Effector memory CD4-positive, alpha-beta T cell (primary cell): ENCODE measurements at regions not wholly inside any gene's neighbourhood (a gene's known extent, or its start where the extent isn't known, plus 50 kb on each side); places are given as distances from the start of the nearest gene placed in this dataset.

ENCODE experiments used
- DNase-seq, 3 donors: peaks; one replicate each; pipeline ENCODE4 v3.0.0-alpha.2; 2020
- H3K27ac ChIP-seq: 2 replicates; pipeline ENCODE4 v1.7.0; 2013; ENCODE audit warnings: mild to moderate bottlenecking, low read length, moderate library complexity; ENCODE audit not compliant: insufficient read depth, poor library complexity, severe bottlenecking
- H3K27me3 ChIP-seq: replicated peaks from 2 replicates; pipeline ENCODE4 v1.7.0; 2013; ENCODE audit warnings: mild to moderate bottlenecking, low read length; ENCODE audit not compliant: insufficient read depth, control insufficient read depth, poor library complexity, severe bottlenecking
- H3K36me3 ChIP-seq: 2 replicates; pipeline ENCODE4 v1.7.0; 2013; ENCODE audit warnings: mild to moderate bottlenecking, low read length, moderate library complexity; ENCODE audit not compliant: control insufficient read depth, insufficient read depth
- H3K4me1 ChIP-seq: 2 replicates; pipeline ENCODE4 v1.7.0; 2013; ENCODE audit warnings: low read length, mild to moderate bottlenecking; ENCODE audit not compliant: control insufficient read depth, insufficient read depth, poor library complexity, severe bottlenecking
- H3K4me3 ChIP-seq: 2 replicates; pipeline ENCODE4 v1.7.0; 2013; ENCODE audit warnings: low read length, low read depth, mild to moderate bottlenecking; ENCODE audit not compliant: insufficient read depth, poor library complexity, severe bottlenecking
- H3K9me3 ChIP-seq: 2 replicates; pipeline ENCODE4 v1.7.0; 2013; ENCODE audit warnings: mild to moderate bottlenecking, low read length, moderate library complexity; ENCODE audit not compliant: control insufficient read depth

DNA sequence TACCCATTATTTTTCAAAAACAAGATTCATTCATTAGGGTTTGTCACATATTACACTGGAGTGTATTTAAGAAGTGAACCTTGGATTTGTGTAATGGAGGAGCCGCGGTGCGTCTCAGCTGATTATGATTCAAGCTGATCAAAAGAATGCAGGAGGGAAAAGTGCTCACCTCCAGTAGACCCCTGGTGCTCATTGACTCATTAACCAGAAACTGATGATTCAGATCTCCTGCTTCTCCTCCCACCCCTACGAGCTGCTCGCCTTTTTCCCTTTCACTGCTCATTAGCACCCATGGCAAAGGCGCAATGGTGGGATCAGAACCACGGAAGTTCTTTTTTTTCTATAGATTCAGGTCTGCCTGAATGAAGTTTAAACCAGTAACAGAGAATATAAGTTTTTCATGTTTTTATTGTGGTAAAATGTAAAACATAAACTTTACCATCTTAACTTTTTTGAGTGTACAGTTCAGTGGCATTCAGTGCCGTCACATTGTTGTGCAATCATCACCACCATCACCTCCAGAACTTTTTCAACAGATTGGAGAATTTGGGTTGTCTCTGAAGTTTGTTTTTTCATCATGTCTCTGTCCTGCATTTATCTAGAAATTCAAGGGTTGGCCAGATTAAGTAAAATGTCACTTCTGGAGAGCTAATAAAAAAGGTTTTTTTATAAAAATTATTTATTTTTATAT lies 101.6 kb downstream of the LINC00237 start:
- no peak for DNase-seq
- Histone ChIP-seq H3K4me3 (no peak overlapping the region), H3K36me3 (no peaks in the 10 kb centered on the region), H3K27ac (no peak overlapping the region), H3K27me3 (no peaks in the 10 kb centered on the region), H3K4me1 (no peaks in the 10 kb centered on the region), H3K9me3 (no peaks in the 10 kb centered on the region)

GRCh38 chr20:21003902-21004301 lies 102.3 kb downstream of the LINC00237 start:
- Histone ChIP-seq H3K27ac (no peak overlapping the region), H3K4me1 (no peaks in the 10 kb centered on the region), H3K27me3 (no peaks in the 10 kb centered on the region), H3K9me3 (no peaks in the 10 kb centered on the region), H3K36me3 (no peaks in the 10 kb centered on the region), H3K4me3 (no peak overlapping the region)
- no peak for DNase-seq

GRCh38 chr20:21002486-21002885 lies 103.7 kb downstream of the LINC00237 start:
- H3K27ac ChIP-seq, result no peak overlapping the region
- no peak for DNase-seq
- no peak overlapping the region for H3K4me3 ChIP-seq
- H3K36me3 ChIP-seq, result no peaks in the 10 kb centered on the region
- H3K4me1 ChIP-seq, result no peaks in the 10 kb centered on the region
- no peaks in the 10 kb centered on the region for H3K9me3 ChIP-seq
- no peaks in the 10 kb centered on the region for H3K27me3 ChIP-seq

DNA sequence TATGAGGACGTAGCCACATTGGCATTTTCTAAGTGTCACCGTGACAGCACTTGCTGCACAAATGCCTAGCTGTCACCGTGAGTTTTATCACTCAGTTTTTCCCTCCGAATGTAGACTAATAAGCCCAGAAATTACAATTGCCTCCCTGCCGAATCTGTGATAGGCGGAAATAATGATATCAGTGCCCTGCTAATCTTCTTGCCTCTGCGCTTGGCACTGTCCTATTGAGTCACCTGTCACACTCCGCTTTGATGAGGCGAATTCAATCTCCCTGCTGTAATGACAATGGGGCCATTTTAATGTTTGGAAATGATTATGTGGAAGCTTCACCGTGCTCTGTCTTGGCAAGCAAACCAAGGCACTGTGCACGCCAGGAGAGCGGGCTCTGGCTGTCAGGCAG lies 112.8 kb downstream of the LINC00237 start:
- Histone ChIP-seq H3K27ac (no peak overlapping the region), H3K4me1 (no peaks in the 10 kb centered on the region), H3K9me3 (no peaks in the 10 kb centered on the region), H3K27me3 (peaks cover 3% of the 10 kb centered on the region), H3K36me3 (no peaks in the 10 kb centered on the region), H3K4me3 (no peak overlapping the region)
- no peak for DNase-seq

- no peak for DNase-seq
- Histone ChIP-seq H3K27me3 (peaks cover 3% of the 10 kb centered on the region), H3K27ac (no peak overlapping the region), H3K4me1 (no peaks in the 10 kb centered on the region), H3K9me3 (no peaks in the 10 kb centered on the region), H3K4me3 (no peak overlapping the region), H3K36me3 (no peaks in the 10 kb centered on the region)
Observed at GRCh38 chr20:20992686-20993360, 113.3 kb downstream of the LINC00237 start.

DNA sequence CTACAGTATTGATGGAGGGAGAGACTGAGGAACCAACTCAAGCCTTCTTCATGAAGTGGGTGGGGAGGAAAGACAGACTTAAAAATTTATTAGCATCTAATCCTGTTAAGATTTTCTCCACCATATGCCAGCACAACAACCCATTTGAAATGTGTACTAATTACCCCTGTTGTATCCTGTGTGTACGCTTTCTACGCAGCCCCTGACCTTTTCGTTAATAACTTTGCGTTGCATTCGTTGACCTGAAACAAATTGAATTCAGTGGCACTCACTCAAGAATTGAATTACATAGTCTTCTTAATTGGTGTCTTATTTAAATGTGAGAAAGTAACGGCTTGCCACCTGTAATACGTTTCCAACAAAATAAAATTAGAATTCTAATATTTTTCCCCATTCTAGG lies 113.9 kb downstream of the LINC00237 start:
- Histone ChIP-seq H3K9me3 (no peaks in the 10 kb centered on the region), H3K4me3 (no peak overlapping the region), H3K27ac (no peak overlapping the region), H3K4me1 (no peaks in the 10 kb centered on the region), H3K27me3 (peaks cover 3% of the 10 kb centered on the region), H3K36me3 (no peaks in the 10 kb centered on the region)
- no peak for DNase-seq

GRCh38 chr20:20989081-20989480 lies 117.1 kb downstream of the LINC00237 start:
- no peak for DNase-seq
- H3K4me1 ChIP-seq, result no peaks in the 10 kb centered on the region
- H3K4me3 ChIP-seq, result no peak overlapping the region
- H3K27me3 ChIP-seq, result no peaks in the 10 kb centered on the region
- H3K9me3 ChIP-seq, result no peaks in the 10 kb centered on the region
- H3K36me3 ChIP-seq, result no peaks in the 10 kb centered on the region
- H3K27ac ChIP-seq, result no peak overlapping the region

GRCh38 chr20:20979934-20980333 lies 126.2 kb downstream of the LINC00237 start:
- DNase-seq, result no peak
- H3K4me1 ChIP-seq, result no peaks in the 10 kb centered on the region
- no peaks in the 10 kb centered on the region for H3K27me3 ChIP-seq
- H3K36me3 ChIP-seq, result no peaks in the 10 kb centered on the region
- H3K9me3 ChIP-seq, result no peaks in the 10 kb centered on the region
- H3K27ac ChIP-seq, result no peak overlapping the region
- no peak overlapping the region for H3K4me3 ChIP-seq

GRCh38 chr20:20977786-20978185 lies 128.4 kb downstream of the LINC00237 start:
- H3K9me3 ChIP-seq, result no peaks in the 10 kb centered on the region
- no peaks in the 10 kb centered on the region for H3K27me3 ChIP-seq
- DNase-seq, result no peak
- no peaks in the 10 kb centered on the region for H3K4me1 ChIP-seq
- H3K4me3 ChIP-seq, result no peak overlapping the region
- no peak overlapping the region for H3K27ac ChIP-seq
- no peaks in the 10 kb centered on the region for H3K36me3 ChIP-seq

GRCh38 chr20:20972490-20972889 lies 133.7 kb downstream of the LINC00237 start:
- Histone ChIP-seq H3K36me3 (no peaks in the 10 kb centered on the region), H3K27me3 (no peaks in the 10 kb centered on the region), H3K9me3 (no peaks in the 10 kb centered on the region), H3K4me3 (no peak overlapping the region), H3K4me1 (no peaks in the 10 kb centered on the region), H3K27ac (no peak overlapping the region)
- no peak for DNase-seq
